A549 (cell line): ENCODE measurements at regions not wholly inside any gene's neighbourhood (a gene's known extent, or its start where the extent isn't known, plus 50 kb on each side); places are given as distances from the start of the nearest gene placed in this dataset.

Experiments used
- CHD4 ChIP-seq: fragments of 200-600 bp; sonication (generic); IDR thresholded peaks from 2 replicates; pipeline ENCODE4 v1.6.1; 2016; ENCODE audit warnings: antibody characterized with exemption, mild to moderate bottlenecking, borderline replicate concordance
- E2F6 ChIP-seq: IDR thresholded peaks from 2 replicates; pipeline ENCODE4 v1.6.1; 2012; ENCODE audit warnings: low read depth, borderline replicate concordance
- EHMT2 ChIP-seq: fragments of 200-600 bp; sonication (generic); IDR thresholded peaks from 2 replicates; pipeline ENCODE4 v1.6.1; 2016; ENCODE audit warnings: antibody characterized with exemption, low read depth, mild to moderate bottlenecking, moderate library complexity
- EP300 ChIP-seq, 2 experiments: fragments of >200 bp; sonication (Bioruptor Twin); formaldehyde crosslinking; IDR thresholded peaks; 2 replicates in 1 of 2; 3 replicates in 1 of 2; pipeline ENCODE4 v1.6.1; 2016 to 2017
- FOSB ChIP-seq: fragments of 250-450 bp; sonication (Bioruptor Pico); IDR thresholded peaks from 2 replicates; pipeline ENCODE4 v1.5.0; 2020; ENCODE audit warnings: mild to moderate bottlenecking, moderate library complexity
- FOSL2 ChIP-seq, 2 experiments: fragments of 450-650 bp in 1 of 2; fragments of >200 bp in 1 of 2; sonication (Bioruptor Twin) in 1 of 2; formaldehyde crosslinking; IDR thresholded peaks; 2 replicates each; pipeline versions ENCODE4 v1.5.0 to v1.6.1; 2016 to 2020; ENCODE audit warnings: mild to moderate bottlenecking in 1 of 2, moderate library complexity in 1 of 2
- FOXS1 ChIP-seq: fragments of 250-450 bp; sonication (Bioruptor Pico); IDR thresholded peaks from 2 replicates; pipeline ENCODE4 v1.5.0; 2020; ENCODE audit warnings: mild to moderate bottlenecking, moderate library complexity
- GATA3 ChIP-seq: IDR thresholded peaks from 2 replicates; pipeline ENCODE4 v1.6.1; 2012; ENCODE audit warnings: borderline replicate concordance
- HEYL ChIP-seq: fragments of 250-450 bp; sonication (Bioruptor Pico); IDR thresholded peaks from 2 replicates; pipeline ENCODE4 v1.8.0; 2021; ENCODE audit warnings: mild to moderate bottlenecking, moderate library complexity
- HOXB5 ChIP-seq: fragments of 250-450 bp; sonication (Bioruptor Pico); IDR thresholded peaks from 2 replicates; pipeline ENCODE4 v1.5.0; 2020; ENCODE audit warnings: mild to moderate bottlenecking, moderate library complexity
- JUNB ChIP-seq: fragments of >200 bp; sonication (Bioruptor Twin); formaldehyde crosslinking; IDR thresholded peaks from 2 replicates; pipeline ENCODE4 v1.6.1; 2016
- MAFK ChIP-seq: fragments of 450-650 bp; IDR thresholded peaks from 2 replicates; pipeline ENCODE4 v1.6.1; 2014; ENCODE audit not compliant: partially characterized antibody
- MAX ChIP-seq: IDR thresholded peaks from 2 replicates; pipeline ENCODE4 v1.6.1; 2012
- NFE2L2 ChIP-seq: fragments of 150-350 bp; conservative IDR thresholded peaks from 2 replicates; pipeline ENCODE4 v1.6.1; 2014; ENCODE audit warnings: low read length
- NPAS2 ChIP-seq: fragments of 250-450 bp; sonication (Bioruptor Pico); IDR thresholded peaks from 2 replicates; pipeline ENCODE4 v1.8.0; 2022; ENCODE audit warnings: mild to moderate bottlenecking, moderate library complexity, borderline replicate concordance
- PBX3 ChIP-seq: IDR thresholded peaks from 2 replicates; pipeline ENCODE4 v1.6.1; 2012
- POLR2AphosphoS2 ChIP-seq: conservative IDR thresholded peaks from 2 replicates; pipeline ENCODE4 v1.6.1; 2012; ENCODE audit warnings: low read length, improper control_type of control experiment, inconsistent platforms
- RAD21 ChIP-seq, 2 experiments: fragments of >200 bp in 1 of 2; sonication (Bioruptor Twin) in 1 of 2; formaldehyde crosslinking in 1 of 2; IDR thresholded peaks in 1 of 2; conservative IDR thresholded peaks in 1 of 2; 2 replicates in 1 of 2; 3 replicates in 1 of 2; pipeline ENCODE4 v1.6.1; 2012 to 2018; ENCODE audit warnings: inconsistent platforms in 1 of 2
- RARB ChIP-seq: fragments of 250-450 bp; sonication (Bioruptor Pico); IDR thresholded peaks from 2 replicates; pipeline ENCODE4 v1.8.0; 2021; ENCODE audit warnings: mild to moderate bottlenecking, moderate library complexity
- RCOR1 ChIP-seq: fragments of 150-350 bp; IDR thresholded peaks from 2 replicates; pipeline ENCODE4 v1.6.1; 2014; ENCODE audit warnings: antibody characterized with exemption, low read length, low read depth
- SMC3 ChIP-seq: fragments of >200 bp; sonication (Bioruptor Twin); formaldehyde crosslinking; IDR thresholded peaks from 3 replicates; pipeline ENCODE4 v1.6.1; 2018; ENCODE audit warnings: inconsistent platforms
- SREBF2 ChIP-seq: fragments of 450-650 bp; IDR thresholded peaks from 2 replicates; pipeline ENCODE4 v1.6.1; 2014; ENCODE audit warnings: mild to moderate bottlenecking, moderate library complexity
- TFCP2L1 ChIP-seq: fragments of 250-450 bp; sonication (Bioruptor Pico); IDR thresholded peaks from 2 replicates; pipeline ENCODE4 v1.5.0; 2021; ENCODE audit warnings: mild to moderate bottlenecking
- USF2 ChIP-seq: fragments of 450-650 bp; IDR thresholded peaks from 2 replicates; pipeline ENCODE4 v1.6.1; 2014; ENCODE audit warnings: antibody characterized with exemption
- ZC3H11A ChIP-seq: fragments of 450-650 bp; IDR thresholded peaks from 2 replicates; pipeline ENCODE4 v1.6.1; 2014; ENCODE audit warnings: antibody characterized with exemption, mild to moderate bottlenecking
- ZSCAN20 ChIP-seq: fragments of 250-450 bp; sonication (Bioruptor Pico); IDR thresholded peaks from 2 replicates; pipeline ENCODE4 v1.8.0; 2022; ENCODE audit warnings: mild to moderate bottlenecking, moderate library complexity
- TF ChIP-seq, protein P1 (sequence below): fragments of >200 bp; sonication (Bioruptor Twin); formaldehyde crosslinking; IDR thresholded peaks from 3 replicates; pipeline ENCODE4 v1.6.1; 2016
- TF ChIP-seq, protein P2 (sequence below): fragments of 250-450 bp; sonication (Bioruptor Pico); IDR thresholded peaks from 2 replicates; pipeline ENCODE4 v1.5.0; 2020; ENCODE audit warnings: low read depth, mild to moderate bottlenecking, moderate library complexity

DNA sequence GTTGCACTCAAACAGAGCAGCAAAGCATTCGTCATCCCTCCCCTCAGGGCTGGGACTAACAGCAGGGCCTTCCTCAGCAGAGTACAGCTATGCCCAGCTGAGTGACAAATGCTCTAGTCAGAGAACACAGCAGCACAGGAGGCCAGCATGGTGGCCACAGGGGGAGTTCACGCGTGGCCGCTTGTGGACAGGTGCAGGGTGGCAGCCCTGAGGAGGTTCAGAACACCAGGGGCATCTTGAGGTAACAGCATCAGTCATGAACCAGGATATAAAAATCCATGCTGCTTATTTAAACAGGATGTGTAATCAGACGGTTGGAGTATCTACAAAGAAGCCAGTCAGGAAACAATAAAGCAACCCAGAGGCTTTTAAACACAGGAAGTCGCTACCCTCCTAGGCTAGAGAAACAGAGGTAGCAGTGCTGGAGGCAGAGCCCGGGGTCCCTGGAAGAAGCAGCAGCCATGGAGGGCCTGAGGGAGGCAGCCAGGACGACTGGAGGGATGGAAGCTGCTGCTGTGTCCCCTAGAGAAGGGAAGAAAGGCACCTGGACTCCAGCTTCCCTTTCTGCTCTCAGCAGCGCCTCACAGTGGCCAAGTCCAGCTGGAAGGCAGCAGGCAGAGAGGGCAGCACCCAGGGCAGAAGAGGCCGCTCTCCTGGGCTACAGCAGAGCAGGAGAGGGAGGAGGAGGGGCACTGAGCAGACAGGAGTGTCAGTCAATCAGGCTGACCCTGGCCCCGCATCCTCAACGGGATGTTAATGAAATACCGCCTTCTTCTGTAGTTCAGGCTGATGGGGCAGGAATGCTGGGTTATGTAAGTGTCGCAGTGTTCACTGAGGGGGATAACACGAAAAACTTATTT is 70.8 kb upstream of the UCN3 start (continued):
- TF ChIP-seq RAD21 (conservative IDR thresholded peaks at IDR 0.05 in 1 of 2, IDR thresholded peaks at IDR 0.05 in 1 of 2) (peak; percentile 62 to 72), EHMT2 (no peak), RARB (no peak), USF2 (no peak), FOSL2 (IDR thresholded peaks at IDR 0.05) (no peak), FOSL2 (CRISPR knock-in tag; IDR thresholded peaks at IDR 0.05) (no peak), JUNB (no peak), MAX (peak; percentile 49; the same call in 1 of the 2 replicates), TFCP2L1 (no peak), GATA3 (no peak), EP300 (IDR thresholded peaks at IDR 0.05) (no peak), NFE2L2 (no peak), ZC3H11A (no peak), NPAS2 (CRISPR knock-in tag) (no peak), HOXB5 (CRISPR knock-in tag) (0 out of 2 replicates have a peak, but pooled peaks have one; percentile 48), RCOR1 (no peak), SMC3 (peak; percentile 72), FOXS1 (CRISPR knock-in tag) (no peak), HEYL (no peak), PBX3 (no peak), SREBF2 (no peak), FOSB (CRISPR knock-in tag) (no peak), CHD4 (no peak), POLR2AphosphoS2 (no peak), MAFK (no peak), ZSCAN20 (CRISPR knock-in tag) (no peak), E2F6 (no peak)
- TF ChIP-seq, protein P1, sequence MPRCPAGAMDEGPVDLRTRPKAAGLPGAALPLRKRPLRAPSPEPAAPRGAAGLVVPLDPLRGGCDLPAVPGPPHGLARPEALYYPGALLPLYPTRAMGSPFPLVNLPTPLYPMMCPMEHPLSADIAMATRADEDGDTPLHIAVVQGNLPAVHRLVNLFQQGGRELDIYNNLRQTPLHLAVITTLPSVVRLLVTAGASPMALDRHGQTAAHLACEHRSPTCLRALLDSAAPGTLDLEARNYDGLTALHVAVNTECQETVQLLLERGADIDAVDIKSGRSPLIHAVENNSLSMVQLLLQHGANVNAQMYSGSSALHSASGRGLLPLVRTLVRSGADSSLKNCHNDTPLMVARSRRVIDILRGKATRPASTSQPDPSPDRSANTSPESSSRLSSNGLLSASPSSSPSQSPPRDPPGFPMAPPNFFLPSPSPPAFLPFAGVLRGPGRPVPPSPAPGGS = no peak
- TF ChIP-seq, protein P2, sequence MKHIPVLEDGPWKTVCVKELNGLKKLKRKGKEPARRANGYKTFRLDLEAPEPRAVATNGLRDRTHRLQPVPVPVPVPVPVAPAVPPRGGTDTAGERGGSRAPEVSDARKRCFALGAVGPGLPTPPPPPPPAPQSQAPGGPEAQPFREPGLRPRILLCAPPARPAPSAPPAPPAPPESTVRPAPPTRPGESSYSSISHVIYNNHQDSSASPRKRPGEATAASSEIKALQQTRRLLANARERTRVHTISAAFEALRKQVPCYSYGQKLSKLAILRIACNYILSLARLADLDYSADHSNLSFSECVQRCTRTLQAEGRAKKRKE = 0 out of 2 replicates have a peak, but pooled peaks have one; percentile 57
